CD4-positive, alpha-beta T cell (primary cell): ENCODE measurements at regions not wholly inside any gene's neighbourhood (a gene's known extent, or its start where the extent isn't known, plus 50 kb on each side); places are given as distances from the start of the nearest gene placed in this dataset.
A peak's percentile ranks its signal among the peaks of the same experiment; 100 is the strongest.

ENCODE experiments used
- ATAC-seq: fragments of 200-7000 bp; cut with Tn5 transposase; one replicate; pipeline ENCODE4 v1.10.0; 2022; ENCODE audit warnings: mild to moderate bottlenecking; ENCODE audit not compliant: poor library complexity
- CTCF ChIA-PET: fragments of 350-600 bp; sonication (Branson Sonifier 250); formaldehyde crosslinking; loops from one replicate; lab custom pipeline; 2021; ENCODE audit warnings: antibody characterized with exemption, inconsistent platforms; lab: Charles Lee
- POLR2A ChIA-PET: fragments of 350-600 bp; sonication (Branson Sonifier 250); formaldehyde crosslinking; loops from one replicate; lab custom pipeline; 2021; ENCODE audit warnings: antibody characterized with exemption, inconsistent platforms; lab: Charles Lee
- DNase-seq, 14 experiments: peaks; one replicate each; pipeline ENCODE4 v3.0.0-alpha.2; 2013 to 2020; ENCODE audit warnings: mixed read lengths in 2 of 14
- H3K27ac ChIP-seq, 2 donors: one replicate each; pipeline versions ENCODE4 v1.5.1 to v1.7.0; 2013; ENCODE audit warnings: low read length in 2 of 2, low read depth in 1 of 2, mild to moderate bottlenecking in 1 of 2
- H3K27me3 ChIP-seq, 2 experiments: 1 replicate in 1 of 2; 2 replicates in 1 of 2; pipeline versions ENCODE4 v1.6.1 to v1.7.0; 2013; ENCODE audit warnings: low read length in 2 of 2, control low read depth in 1 of 2, mild to moderate bottlenecking in 1 of 2, moderate library complexity in 1 of 2; ENCODE audit not compliant: insufficient read depth in 2 of 2, control insufficient read depth in 1 of 2
- H3K36me3 ChIP-seq: one replicate; pipeline ENCODE4 v1.6.1; 2013; ENCODE audit warnings: low read length, control low read depth; ENCODE audit not compliant: insufficient read depth
- H3K4me1 ChIP-seq: one replicate; pipeline ENCODE4 v1.6.1; 2013; ENCODE audit warnings: low read length, control low read depth; ENCODE audit not compliant: insufficient read depth
- H3K4me3 ChIP-seq: one replicate; pipeline ENCODE4 v1.5.1; 2013; ENCODE audit warnings: mild to moderate bottlenecking, low read length, moderate library complexity
- H3K9me3 ChIP-seq, 2 experiments: 1 replicate in 1 of 2; 2 replicates in 1 of 2; pipeline versions ENCODE4 v1.6.1 to v1.7.0; 2013; ENCODE audit warnings: low read length in 2 of 2, mild to moderate bottlenecking in 2 of 2, control low read depth in 1 of 2, moderate library complexity in 1 of 2; ENCODE audit not compliant: control insufficient read depth in 1 of 2, insufficient read depth in 1 of 2
- H3K27ac Mint-ChIP-seq: one replicate; pipeline ENCODE4 v1.8.0; 2020; ENCODE audit warnings: mixed read lengths
- H3K27me3 Mint-ChIP-seq: one replicate; pipeline ENCODE4 v1.8.0; 2021; ENCODE audit warnings: mixed read lengths
- H3K36me3 Mint-ChIP-seq: one replicate; pipeline ENCODE4 v1.8.0; 2021; ENCODE audit warnings: low read depth, mixed read lengths
- H3K4me1 Mint-ChIP-seq: one replicate; pipeline ENCODE4 v1.8.0; 2021; ENCODE audit warnings: low read depth, mixed read lengths
- H3K4me3 Mint-ChIP-seq: one replicate; pipeline ENCODE4 v1.8.0; 2020; ENCODE audit warnings: mild to moderate bottlenecking, mixed read lengths
- H3K9me3 Mint-ChIP-seq: one replicate; pipeline ENCODE4 v1.8.0; 2020; ENCODE audit warnings: mixed read lengths
- intact Hi-C, 2 experiments: fragments of 100-400 bp; cut with DNase I in 1 of 2; cut with micrococcal nuclease in 1 of 2; formaldehyde crosslinking; loops; one replicate each; pipeline versions ENCODE4 v1.15.1 to v1.9.0; 2023 to 2025; cut with DNase I, micrococcal nuclease
- TF ChIP-seq, protein P1 (sequence below): fragments of 200-600 bp; IDR thresholded peaks from one replicate; pipeline ENCODE4 v1.8.0; 2022; ENCODE audit warnings: antibody characterized with exemption, mild to moderate bottlenecking

DNA sequence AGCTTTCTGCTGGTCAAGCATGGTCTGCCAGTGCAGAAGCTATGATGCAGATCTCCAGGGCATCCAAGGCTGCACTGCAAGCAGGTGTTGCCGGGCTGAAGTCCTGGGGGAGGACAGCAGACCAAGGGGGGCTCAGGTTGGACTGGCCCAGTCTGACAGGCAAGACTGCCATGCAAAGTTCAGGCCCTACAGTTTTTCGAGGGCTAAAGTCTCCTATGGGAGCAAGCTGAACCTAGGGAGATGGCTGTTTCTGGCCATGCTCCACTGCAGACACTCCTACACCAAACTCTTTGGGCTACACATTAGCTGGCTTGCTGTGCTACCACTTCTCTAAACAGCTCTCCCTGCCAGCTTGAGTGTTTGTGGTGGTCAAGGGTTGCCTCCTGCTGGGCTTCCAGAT is 130.0 kb upstream of the SYNCRIP start:
- H3K27ac ChIP-seq: no peak overlapping the region
- H3K4me3 ChIP-seq: no peak overlapping the region
- POLR2A ChIA-PET: no interaction called here
- H3K27ac Mint-ChIP-seq: no peak overlapping the region
- no peaks in the 10 kb centered on the region for H3K4me1 ChIP-seq
- ATAC-seq (no peak), DNase-seq (peak in 1 of 14 experiments; percentile 4)
- no peaks in the 10 kb centered on the region for H3K36me3 ChIP-seq
- no peaks in the 10 kb centered on the region for H3K9me3 Mint-ChIP-seq
- intact Hi-C loops: no loop called here
- H3K4me3 Mint-ChIP-seq: no peak overlapping the region
- peaks cover 26% of the 10 kb centered on the region for H3K27me3 Mint-ChIP-seq
- no peaks in the 10 kb centered on the region for H3K27me3 ChIP-seq
- H3K36me3 Mint-ChIP-seq: no peaks in the 10 kb centered on the region
- H3K9me3 ChIP-seq: no peaks in the 10 kb centered on the region
- CTCF ChIA-PET: no interaction called here
- no peaks in the 10 kb centered on the region for H3K4me1 Mint-ChIP-seq
- TF ChIP-seq, protein P1, sequence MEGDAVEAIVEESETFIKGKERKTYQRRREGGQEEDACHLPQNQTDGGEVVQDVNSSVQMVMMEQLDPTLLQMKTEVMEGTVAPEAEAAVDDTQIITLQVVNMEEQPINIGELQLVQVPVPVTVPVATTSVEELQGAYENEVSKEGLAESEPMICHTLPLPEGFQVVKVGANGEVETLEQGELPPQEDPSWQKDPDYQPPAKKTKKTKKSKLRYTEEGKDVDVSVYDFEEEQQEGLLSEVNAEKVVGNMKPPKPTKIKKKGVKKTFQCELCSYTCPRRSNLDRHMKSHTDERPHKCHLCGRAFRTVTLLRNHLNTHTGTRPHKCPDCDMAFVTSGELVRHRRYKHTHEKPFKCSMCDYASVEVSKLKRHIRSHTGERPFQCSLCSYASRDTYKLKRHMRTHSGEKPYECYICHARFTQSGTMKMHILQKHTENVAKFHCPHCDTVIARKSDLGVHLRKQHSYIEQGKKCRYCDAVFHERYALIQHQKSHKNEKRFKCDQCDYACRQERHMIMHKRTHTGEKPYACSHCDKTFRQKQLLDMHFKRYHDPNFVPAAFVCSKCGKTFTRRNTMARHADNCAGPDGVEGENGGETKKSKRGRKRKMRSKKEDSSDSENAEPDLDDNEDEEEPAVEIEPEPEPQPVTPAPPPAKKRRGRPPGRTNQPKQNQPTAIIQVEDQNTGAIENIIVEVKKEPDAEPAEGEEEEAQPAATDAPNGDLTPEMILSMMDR: no peak

DNA sequence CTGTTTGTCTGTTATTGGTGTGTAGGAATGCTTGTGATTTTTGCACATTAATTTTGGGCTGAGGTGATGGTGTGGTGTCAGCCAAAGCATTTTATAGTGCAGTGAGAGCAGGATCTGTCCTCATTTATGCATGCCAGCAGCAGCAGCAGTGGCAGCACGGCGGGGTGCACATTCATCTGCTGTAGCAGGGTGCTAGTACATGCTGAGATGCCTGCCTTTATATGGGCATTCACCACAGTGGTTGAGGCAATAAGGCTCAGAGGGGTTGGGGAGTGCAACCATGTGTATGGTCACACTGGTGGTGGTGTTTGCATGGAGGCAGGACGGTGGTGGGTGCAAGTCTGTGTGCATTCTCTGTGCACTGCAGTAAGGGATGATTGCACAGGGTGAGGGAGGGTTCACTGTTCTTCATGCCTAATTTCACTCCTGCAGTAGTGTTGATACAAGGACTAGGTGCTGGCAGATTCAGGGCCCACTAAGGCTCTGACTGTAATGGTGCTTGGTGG is 129.3 kb upstream of the SYNCRIP start:
- no peak overlapping the region for H3K4me3 Mint-ChIP-seq
- H3K9me3 Mint-ChIP-seq: no peaks in the 10 kb centered on the region
- DNase-seq: no peak
- H3K36me3 ChIP-seq: no peaks in the 10 kb centered on the region
- no peaks in the 10 kb centered on the region for H3K9me3 ChIP-seq
- no peaks in the 10 kb centered on the region for H3K4me1 Mint-ChIP-seq
- no peak overlapping the region for H3K4me3 ChIP-seq
- ChIA-PET CTCF (no interaction called here), POLR2A (no interaction called here)
- no peak for ATAC-seq
- TF ChIP-seq, protein P1: no peak
- H3K27me3 Mint-ChIP-seq: peaks cover 31% of the 10 kb centered on the region
- intact Hi-C loops: no loop called here
- H3K4me1 ChIP-seq: no peaks in the 10 kb centered on the region
- no peaks in the 10 kb centered on the region for H3K27me3 ChIP-seq
- H3K27ac ChIP-seq: no peak overlapping the region
- H3K36me3 Mint-ChIP-seq: no peaks in the 10 kb centered on the region
- H3K27ac Mint-ChIP-seq: no peak overlapping the region

DNA sequence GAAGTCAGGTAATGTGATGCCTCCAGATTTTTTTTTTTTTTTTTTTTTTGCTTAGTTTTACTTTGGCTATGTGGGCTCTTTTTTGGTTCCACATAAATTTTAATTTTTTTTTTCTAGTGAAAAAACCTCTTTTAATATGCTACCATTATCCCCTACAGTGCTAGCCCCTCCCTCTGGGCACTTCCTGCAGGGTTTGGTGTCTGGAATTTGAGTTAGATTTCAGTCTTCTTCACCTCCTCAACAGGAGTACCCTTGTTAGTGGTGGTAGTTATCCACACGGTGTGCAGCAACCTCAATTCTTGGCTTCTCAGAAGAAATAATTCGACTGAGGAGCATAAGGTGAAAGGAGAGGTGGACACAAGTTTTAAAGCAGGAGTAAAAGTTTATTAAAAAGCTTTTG is 128.8 kb upstream of the SYNCRIP start:
- Histone ChIP-seq H3K9me3 (no peaks in the 10 kb centered on the region), H3K4me3 (no peak overlapping the region), H3K4me1 (no peaks in the 10 kb centered on the region), H3K36me3 (no peaks in the 10 kb centered on the region), H3K27ac (no peak overlapping the region), H3K27me3 (no peaks in the 10 kb centered on the region)
- TF ChIP-seq, protein P1: no peak
- Mint-ChIP-seq H3K9me3 (no peaks in the 10 kb centered on the region), H3K27me3 (peaks cover 33% of the 10 kb centered on the region), H3K4me1 (no peaks in the 10 kb centered on the region), H3K36me3 (no peaks in the 10 kb centered on the region), H3K4me3 (no peak overlapping the region), H3K27ac (no peak overlapping the region)
- no peak for DNase-seq
- intact Hi-C loops: no loop called here
- no peak for ATAC-seq
- ChIA-PET CTCF (no interaction called here), POLR2A (no interaction called here)
